GM21737 (cell line): ENCODE measurements at regions not wholly inside any gene's neighbourhood (a gene's known extent, or its start where the extent isn't known, plus 50 kb on each side); places are given as distances from the start of the nearest gene placed in this dataset.

Experiments used
- ATAC-seq: cut with Tn5 transposase; IDR thresholded peaks from one replicate; pipeline ENCODE4 v1.9.1; 2021; ENCODE audit warnings: mild to moderate bottlenecking, moderate library complexity; ENCODE audit not compliant: unreplicated experiment

DNA sequence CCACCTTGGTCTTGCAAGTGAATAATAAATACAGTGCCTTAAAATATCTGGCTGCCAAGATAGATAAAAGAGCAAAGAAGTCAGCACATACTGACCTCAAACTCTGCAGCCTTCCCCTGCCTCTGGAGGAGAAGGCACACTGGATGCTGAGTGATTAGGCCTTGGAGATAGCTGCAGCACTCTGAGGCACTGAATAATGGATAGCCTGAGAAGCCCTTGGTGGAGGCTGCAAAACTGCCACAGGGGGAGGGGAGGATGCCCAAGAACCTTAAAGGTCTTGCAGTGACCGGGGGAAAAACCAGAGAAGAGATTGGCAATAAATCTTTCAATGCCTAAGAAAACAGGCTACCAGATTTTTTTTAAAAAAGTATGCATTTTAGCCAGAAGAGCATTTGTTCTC lies 167.4 kb upstream of the PRMT6 start:
- ATAC-seq, result no peak

DNA sequence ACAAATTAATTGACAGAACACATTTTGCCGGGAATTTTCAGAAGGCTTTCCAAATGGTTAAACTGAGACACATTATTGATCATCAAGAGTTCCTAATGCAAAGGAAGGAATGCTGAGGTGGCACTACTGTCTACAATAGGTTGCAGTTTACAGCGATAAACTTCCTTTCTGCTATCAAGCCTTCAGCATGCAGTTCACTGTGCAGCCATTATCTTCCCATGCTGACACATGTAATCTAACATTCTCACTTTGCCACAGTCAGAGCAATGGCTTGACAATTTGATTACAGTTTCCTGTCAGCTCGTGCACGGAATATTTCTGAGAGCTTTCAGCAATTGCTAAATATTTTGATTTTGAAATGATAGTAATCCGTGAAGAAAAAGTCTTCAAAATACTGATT lies 166.9 kb upstream of the PRMT6 start:
- ATAC-seq, result no peak

DNA sequence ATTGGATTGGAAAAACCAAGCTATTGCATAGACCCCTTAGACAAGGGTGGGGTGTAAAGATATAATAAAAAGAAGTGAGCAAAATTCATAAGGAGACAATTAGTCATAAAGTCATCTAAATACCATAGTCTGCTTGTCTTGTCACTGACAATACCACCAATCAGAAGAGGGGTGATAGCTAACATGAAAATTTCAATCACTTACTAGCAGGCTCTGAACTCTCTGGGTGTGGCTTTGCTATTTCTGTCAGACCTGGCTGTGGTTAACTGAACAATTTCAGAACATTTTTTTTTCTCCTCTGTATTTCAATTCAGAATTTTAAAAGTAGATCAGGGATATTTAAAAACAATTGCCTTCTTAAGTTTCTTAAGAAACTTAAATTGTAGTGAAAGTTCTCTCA lies 158.5 kb upstream of the PRMT6 start:
- ATAC-seq, result no peak

DNA sequence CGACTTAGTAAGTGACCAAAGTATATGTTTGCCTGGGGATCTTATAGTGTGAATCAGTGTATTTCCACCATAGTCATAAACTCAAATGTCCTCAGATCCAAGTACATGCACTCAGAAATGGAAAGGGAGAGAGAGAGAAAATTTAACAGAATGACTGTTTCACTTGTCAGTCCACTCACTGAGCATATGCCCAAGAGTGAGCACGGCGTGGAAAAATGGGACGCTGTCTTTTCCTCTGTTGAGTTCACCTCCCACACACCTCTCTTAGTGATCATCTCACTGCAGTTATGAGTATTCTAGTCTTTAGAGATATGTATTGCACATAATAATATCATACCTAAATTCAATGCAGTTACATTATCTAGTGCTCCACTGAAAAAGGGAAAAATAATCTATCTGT lies 156.8 kb upstream of the PRMT6 start:
- ATAC-seq, result no peak

DNA sequence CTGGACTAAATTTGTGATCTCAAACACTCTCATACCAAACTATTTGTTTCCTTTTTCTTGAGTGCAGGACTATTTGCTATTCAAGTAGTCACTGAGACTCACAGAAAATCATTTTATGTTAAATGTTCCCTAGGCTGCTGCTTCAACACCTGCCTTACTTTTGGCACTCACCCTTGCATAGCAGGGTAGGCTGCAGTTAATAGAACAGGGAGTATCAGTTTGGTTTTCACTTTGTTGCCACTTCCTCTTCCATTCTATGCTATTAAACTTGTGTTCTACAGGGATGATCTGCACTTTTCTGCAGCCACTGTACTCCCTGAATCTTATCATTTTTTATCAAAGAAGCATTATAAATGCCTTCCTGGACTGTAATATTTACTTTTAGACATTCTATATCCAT lies 148.7 kb upstream of the PRMT6 start:
- peak; percentile 98 for ATAC-seq

DNA sequence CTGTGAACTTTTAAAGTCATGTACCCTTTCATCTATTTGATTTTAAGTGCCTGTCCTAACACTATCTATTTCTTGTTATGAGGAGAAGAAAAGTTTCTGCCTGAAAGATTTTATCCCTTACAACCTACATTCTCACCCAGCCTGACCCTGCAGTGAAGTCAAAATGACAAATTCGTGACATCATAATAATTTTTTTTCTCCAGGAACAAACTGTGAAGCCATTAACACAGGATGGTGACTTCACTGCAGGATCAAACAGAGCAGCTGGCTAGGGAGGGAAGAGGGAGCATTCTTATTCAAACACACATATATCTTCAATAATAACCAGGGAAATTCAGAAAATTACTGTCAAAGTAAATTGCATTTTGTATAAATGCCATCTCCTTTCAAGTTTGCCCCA lies 147.8 kb upstream of the PRMT6 start:
- no peak for ATAC-seq

DNA sequence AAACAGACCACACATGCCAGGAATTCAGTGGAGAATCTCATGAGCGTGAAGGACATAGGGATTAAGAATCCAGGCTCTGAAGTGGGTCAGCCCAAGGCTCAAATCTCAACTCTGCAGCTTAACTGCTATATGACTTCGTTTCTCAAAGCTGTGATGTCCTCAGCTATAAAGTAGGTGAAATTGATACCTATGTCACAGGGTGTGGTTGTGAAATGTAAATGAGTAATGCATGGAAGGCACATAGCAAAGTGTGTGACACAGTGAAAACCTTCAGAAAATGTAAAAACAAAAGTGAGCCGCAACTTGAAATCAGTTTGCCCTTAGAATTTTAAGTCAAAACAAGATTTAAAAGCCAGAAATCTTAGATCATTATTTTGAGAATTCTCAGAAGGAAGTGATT lies 145.7 kb upstream of the PRMT6 start:
- no peak for ATAC-seq

DNA sequence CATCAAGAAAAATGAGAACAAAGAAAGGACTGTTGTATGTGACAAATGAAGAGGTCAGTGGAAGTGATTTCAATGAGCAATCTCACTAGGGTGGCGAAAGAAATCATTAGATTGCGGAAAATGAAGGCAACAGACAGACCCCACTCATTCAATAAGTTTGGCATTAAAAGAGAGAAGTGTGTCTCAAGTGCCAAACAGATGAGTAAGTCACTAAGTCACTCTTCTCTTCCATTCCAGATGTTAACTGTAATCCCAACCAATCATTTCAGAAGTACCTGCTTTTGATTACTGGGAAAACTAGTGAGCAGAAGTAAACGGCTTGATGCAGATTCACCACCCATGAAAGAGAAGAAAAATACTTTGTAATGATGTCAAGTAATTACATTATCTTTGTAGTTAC lies 144.3 kb upstream of the PRMT6 start:
- ATAC-seq, result no peak

DNA sequence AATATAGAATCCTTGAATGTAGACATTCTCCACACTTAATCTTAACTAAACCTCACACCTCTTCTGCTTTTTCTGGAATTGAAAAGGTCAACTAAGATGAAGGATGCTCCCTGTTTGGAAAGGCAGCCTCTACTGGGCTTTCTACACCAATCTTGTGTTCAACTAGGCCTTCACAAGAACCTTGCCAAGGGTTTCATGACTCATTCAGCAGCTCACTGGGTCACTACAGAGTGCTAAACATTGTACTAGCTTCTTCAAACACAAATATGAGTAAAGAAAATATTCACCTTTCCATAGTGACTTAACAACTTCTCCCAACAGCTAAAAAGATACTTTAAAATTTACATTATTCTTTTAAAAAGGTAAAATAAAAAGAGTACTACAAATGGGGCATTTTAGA lies 135.3 kb upstream of the PRMT6 start:
- ATAC-seq, result no peak

DNA sequence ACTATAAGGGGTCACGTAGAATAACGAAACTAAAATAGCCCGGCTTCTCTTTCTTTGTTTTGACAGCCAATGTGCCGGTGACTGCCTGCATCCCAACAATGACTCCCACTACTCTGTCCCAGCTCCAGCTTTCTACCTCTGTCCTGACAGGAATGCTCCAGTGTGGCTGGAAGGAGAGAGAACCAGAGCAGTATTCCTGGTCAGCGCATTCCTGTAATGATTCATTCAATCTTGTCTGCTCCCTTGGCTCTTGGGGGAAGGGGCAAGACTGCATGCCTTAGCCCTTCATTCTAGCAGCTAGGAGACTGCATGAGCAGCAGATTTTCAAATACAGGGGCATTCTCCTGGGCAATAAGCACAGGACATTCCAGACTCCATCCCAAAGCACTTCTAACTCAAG lies 132.1 kb upstream of the PRMT6 start:
- no peak for ATAC-seq

DNA sequence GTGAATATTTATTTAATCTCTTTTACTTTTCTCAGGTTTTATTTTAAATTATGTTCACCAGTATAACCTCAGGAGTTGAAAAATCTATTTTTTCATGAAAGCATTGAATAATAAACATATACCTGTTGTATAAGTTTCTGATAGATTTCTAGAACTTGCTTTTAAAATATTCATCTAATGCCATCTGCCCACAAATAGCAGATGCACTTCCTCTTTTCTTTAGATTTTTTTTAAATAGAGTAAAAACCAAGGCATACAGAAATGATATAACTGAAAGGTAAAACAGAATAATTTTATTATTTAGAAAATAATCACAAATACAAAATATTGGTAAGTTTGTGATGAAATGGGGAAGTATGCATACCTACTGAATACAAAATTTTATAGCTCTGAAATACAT lies 130.7 kb upstream of the PRMT6 start:
- ATAC-seq, result no peak

DNA sequence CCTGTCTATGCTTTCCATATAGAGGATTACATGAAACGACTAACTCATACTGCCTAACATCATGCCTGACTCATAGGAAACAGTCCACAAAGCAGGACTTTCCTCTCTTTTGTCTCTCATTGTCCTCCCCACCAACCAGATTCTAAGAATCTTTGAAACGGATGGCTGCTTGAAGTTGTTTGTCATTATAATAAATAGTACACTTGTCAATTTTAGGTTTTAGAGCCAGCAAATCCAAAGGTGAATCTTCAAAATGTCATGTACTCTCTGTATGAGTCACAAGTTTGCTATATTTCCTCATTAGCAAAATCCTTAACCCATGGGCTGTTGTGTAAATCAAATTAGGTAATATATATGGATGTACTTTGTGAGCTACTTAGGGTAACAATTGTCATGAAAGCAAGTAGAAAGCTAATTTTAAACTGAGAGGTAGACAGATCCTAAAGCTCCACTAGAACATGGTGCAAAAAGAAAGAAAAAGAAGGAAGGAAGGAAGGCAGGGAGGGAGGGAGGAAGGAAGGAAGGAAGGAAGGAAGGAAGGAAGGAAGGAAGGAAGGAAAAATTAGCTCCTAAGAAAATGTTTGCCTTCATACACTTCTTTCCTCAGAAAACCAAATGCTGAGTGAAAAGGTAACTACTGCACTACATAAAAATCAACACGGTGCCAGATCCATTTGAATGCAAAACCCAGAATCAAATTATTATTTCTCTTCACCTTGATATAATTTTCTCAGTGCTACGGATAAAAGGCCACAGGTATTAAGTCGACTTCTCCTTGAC lies 129.5 kb upstream of the PRMT6 start:
- no peak for ATAC-seq

DNA sequence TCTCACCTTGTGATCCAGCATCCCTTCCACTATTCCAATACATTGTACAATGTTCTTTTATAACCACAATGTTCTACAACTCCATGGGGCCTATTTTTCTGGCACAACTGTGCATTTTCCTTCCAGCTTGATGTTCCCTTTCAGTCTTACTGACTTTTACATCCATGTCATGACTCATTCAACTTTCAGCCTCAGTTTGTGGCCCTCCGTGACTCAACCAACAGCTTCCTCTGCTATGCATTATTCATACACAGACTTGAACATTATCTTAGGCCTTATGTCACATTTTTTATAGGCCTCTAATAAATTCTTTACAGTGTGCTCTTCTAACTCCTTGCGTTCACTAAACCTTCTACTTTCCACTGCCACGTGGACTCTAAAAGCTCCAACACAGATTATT lies 119.4 kb upstream of the PRMT6 start:
- no peak for ATAC-seq

DNA sequence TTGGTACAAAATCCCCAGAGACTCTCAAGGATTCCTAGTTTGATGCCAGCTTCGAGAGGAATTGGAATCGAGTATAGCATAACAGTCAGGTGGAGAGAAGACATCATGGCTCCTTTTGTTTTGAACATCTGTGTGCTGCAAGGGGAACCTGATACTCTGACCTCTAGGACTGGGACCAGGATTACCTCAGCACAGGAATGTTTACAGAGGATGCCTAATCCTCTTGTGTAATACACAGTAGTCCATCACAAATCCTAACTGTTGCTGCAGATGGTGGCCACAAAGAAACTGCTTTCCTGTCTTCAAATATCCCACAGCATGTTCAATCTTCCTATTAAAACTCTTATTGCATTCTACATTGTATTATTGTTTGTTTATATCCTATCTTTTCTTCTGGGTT lies 111.8 kb upstream of the PRMT6 start:
- no peak for ATAC-seq

DNA sequence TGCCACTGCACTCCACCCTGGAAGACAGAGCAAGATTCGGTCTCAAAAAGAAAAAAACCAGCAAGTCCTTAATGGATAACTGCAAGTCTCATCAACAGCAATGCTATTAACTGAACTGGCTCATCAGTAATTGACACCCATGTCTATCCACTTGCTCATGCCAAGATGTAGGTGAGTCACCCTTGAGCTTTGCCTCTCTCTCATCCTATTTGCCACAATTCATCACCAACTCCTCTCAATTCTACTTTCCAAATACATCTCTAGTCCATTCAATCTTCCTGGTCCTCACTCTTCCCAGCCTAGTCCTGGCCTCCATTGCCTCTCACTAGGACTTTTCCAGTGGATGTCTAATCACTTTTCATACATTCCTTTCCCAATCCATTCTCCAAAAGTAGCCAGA lies 103.7 kb upstream of the PRMT6 start:
- no peak for ATAC-seq

DNA sequence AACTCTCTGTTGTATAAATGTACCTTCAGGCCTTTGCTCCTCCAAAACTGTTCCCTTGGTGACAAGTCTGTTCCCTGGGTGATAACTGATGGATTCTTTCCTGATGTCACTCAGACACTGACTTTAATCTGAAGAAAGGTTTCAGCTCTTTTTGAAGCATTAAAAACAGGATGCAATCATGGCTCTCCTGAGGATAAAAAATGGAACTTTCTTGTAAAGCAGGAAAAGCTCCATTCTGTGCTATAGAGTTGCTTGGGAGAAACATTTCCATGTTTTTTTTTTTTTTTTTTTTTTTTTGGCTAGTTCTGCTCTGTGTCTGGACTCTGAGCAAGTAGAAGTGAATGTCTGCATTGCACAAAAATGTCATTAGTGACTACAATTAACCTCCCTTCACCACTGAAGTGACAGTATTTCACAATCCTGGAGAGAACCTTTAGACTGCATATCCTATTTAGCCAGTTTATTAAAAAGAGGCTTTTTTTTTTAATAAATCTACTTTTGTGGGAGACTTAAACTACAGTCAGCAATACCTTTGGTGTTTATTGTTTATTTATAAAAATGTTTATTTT lies 101.7 kb upstream of the PRMT6 start:
- no peak for ATAC-seq

DNA sequence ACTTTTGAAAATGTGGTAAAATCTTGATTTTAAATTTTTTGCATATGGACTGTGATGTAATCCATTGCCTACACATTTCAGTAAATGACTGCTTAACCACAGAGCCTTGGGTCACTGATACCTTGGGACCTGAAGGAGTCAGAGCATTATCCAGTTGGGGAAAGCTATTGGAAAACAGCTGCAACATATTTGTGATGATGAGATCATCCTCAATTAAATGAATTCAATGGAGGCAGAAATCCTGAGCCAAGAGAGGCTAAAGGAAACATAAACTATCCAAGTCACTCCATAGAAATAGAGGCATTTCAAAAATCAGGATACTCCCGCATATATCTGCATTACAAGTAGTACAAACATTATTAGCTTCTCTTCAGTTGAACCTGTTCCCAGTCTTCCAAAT lies 99.8 kb upstream of the PRMT6 start:
- no peak for ATAC-seq

DNA sequence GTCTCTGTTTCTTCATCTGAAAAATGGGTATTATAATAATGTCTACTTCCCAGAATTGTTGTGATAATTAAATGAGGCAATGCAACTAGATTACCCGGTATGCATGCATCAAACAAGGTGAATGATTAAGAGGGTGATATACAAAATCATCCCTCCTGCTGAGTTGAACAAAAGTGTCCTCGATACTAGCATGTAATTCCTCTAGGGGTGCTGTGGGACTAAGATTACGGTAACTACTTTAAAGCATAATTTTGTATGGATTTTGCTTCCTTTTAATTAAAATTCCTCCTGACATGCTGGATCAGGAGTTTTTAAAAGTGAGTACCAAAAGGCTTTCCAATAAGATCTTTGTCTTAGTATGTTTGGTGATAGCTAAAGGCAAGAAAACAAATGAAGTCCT lies 98.7 kb upstream of the PRMT6 start:
- no peak for ATAC-seq

DNA sequence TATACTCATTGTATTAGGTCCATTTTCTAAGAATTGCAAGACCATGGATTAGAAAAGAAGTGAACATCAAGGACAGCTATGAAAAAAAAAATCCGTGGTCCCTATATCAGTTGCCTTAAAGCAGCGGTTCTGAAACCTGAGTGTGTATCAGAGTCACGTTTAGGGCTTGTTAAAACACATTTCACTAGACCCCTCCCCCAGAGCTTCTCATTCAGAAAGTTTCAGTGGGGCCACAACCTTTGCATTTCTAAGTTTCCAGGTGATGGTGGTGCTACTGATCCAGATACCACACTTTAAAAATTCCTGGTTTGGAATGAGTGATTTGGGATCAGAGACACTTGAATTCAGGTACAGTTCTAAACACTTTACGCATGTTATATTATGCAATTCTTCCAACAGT lies 96.1 kb upstream of the PRMT6 start:
- ATAC-seq, result no peak

DNA sequence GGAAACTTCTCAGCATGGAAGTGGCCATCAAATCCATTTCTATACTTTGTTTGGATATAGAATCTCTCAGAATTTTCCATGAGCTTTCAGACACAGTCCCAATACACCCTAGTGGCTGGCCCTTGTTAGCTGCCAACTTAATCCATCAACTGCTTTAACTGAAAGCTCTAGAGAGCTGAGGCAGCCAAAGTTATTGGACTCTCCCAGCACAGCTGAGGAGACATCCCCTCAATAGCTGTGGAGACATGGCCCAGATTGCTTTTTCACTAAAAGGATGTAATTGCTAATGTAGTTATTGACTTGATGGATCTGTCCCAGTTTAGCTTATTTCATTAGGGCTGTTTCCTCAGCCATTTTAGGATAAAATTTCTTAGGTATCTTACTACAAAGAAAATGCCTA lies 94.8 kb upstream of the PRMT6 start:
- no peak for ATAC-seq

DNA sequence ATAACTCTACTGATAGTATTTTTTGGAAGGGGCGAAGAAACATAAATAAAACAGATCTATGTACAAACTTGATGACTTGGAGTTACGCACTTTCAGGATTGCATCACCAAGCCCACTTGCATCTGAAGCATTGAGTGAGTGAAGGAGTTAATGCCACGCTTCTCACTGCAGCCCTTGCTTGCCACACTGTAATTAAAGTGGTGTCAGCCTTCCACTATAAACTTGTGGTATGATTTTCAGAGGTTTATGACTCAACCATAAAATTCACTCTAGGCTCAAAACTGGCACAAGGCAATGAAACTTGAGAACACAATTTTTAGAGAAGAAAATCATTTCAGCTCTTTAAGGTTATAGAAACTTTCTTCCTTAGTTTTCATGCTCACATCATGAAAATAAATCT lies 93.9 kb upstream of the PRMT6 start:
- ATAC-seq, result no peak

DNA sequence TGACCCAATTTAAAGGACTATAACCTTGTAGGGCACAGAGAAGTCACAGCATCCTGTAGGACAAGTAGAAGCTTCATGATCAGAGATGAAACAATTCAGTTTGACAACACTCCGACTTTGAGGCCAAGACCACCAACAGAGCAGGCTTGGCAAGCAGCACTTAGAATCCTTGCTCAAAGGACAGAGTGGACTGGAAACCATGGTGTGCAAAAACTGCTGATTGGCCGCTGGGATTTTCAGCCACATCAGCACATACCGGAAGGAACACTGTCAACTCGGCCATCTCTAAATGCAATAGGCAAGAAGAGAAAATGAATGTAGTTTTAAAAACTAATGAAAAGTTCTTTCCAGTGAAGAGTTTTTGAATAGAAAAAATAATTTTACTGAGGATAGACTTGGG lies 92.0 kb upstream of the PRMT6 start:
- no peak for ATAC-seq

DNA sequence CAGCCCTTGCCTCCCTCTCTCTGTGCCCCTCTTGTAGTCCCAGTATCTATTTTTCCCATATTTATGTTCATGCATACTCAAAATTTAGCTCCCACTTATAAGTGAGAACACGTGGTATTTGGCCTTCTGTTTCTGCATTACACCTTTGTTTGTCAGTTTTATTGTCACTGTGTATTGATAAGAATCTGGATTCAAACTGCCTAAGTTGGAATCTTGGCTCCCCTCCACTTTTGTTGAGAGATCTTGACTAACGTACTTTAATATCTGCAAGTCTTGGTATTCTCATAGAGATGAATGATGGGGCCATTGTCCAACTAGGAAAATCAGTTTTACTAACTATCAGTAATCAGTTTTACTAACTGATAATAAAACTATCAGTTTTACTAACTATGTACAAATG lies 87.8 kb upstream of the PRMT6 start:
- ATAC-seq, result no peak
